HG03045 (cell line): ENCODE measurements at regions not wholly inside any gene's neighbourhood (a gene's known extent, or its start where the extent isn't known, plus 50 kb on each side); places are given as distances from the start of the nearest gene placed in this dataset.

Experiments
- ATAC-seq: cut with Tn5 transposase; IDR thresholded peaks from one replicate; pipeline ENCODE4 v1.9.1; 2021; ENCODE audit warnings: mild to moderate bottlenecking, moderate library complexity; ENCODE audit not compliant: unreplicated experiment

- ATAC-seq = no peak
These were observed 130.6 kb upstream of the VSTM2B start for GRCh38 chr19:29395111-29395733.

GRCh38 chr19:29395734-29396414 is 129.9 kb upstream of the VSTM2B start:
- ATAC-seq = no peak

- no peak for ATAC-seq
These were observed 128.9 kb upstream of the VSTM2B start for GRCh38 chr19:29396925-29397324.

GRCh38 chr19:29397748-29398147 is 128.0 kb upstream of the VSTM2B start:
- no peak for ATAC-seq

- no peak for ATAC-seq
These were observed 126.0 kb upstream of the VSTM2B start for GRCh38 chr19:29399804-29400203.

GRCh38 chr19:29400917-29401711 is 124.7 kb upstream of the VSTM2B start:
- ATAC-seq = no peak

GRCh38 chr19:29401712-29402421 is 123.9 kb upstream of the VSTM2B start:
- ATAC-seq = no peak

GRCh38 chr19:29402563-29402962 is 123.2 kb upstream of the VSTM2B start:
- no peak for ATAC-seq

- ATAC-seq = no peak
These were observed 121.8 kb upstream of the VSTM2B start for GRCh38 chr19:29404015-29404414.

- no peak for ATAC-seq
These were observed 120.7 kb upstream of the VSTM2B start for GRCh38 chr19:29404951-29405727.

GRCh38 chr19:29405728-29405995 is 120.1 kb upstream of the VSTM2B start:
- no peak for ATAC-seq

- no peak for ATAC-seq
These were observed 116.5 kb upstream of the VSTM2B start for GRCh38 chr19:29409076-29409862.

- no peak for ATAC-seq
These were observed 115.2 kb upstream of the VSTM2B start for GRCh38 chr19:29410601-29411000.

- ATAC-seq = no peak
These were observed 114.6 kb upstream of the VSTM2B start for GRCh38 chr19:29411113-29411581.

- ATAC-seq = no peak
These were observed 112.4 kb upstream of the VSTM2B start for GRCh38 chr19:29413435-29413834.

- no peak for ATAC-seq
These were observed 110.3 kb upstream of the VSTM2B start for GRCh38 chr19:29415507-29415906.

GRCh38 chr19:29417048-29417447 is 108.7 kb upstream of the VSTM2B start:
- no peak for ATAC-seq

- ATAC-seq = no peak
These were observed 107.6 kb upstream of the VSTM2B start for GRCh38 chr19:29418201-29418600.

- ATAC-seq = no peak
These were observed 105.7 kb upstream of the VSTM2B start for GRCh38 chr19:29420065-29420464.
